GM23248 (cell line): ENCODE measurements at regions not wholly inside any gene's neighbourhood (a gene's known extent, or its start where the extent isn't known, plus 50 kb on each side); places are given as distances from the start of the nearest gene placed in this dataset.

Experiments
- DNase-seq: peaks from one replicate; pipeline ENCODE4 v3.0.0-alpha.2; 2015
- H2AFZ ChIP-seq: fragments of 200-600 bp; sonication (generic); 2 replicates; pipeline ENCODE4 v1.6.1; 2016; ENCODE audit warnings: antibody characterized with exemption
- H3F3A ChIP-seq: fragments of 200-600 bp; sonication (generic); 2 replicates; pipeline ENCODE4 v1.6.1; 2016; ENCODE audit warnings: mild to moderate bottlenecking, antibody characterized with exemption, mixed run types; ENCODE audit not compliant: insufficient read depth
- H3K27ac ChIP-seq: fragments of 200-600 bp; sonication (generic); 2 replicates; pipeline ENCODE4 v1.5.1; 2016; ENCODE audit warnings: mild to moderate bottlenecking
- H3K27me3 ChIP-seq: fragments of 200-600 bp; sonication (generic); replicated peaks from 2 replicates; pipeline ENCODE4 v1.6.1; 2016; ENCODE audit warnings: mild to moderate bottlenecking; ENCODE audit not compliant: insufficient read depth
- H3K36me3 ChIP-seq: fragments of 200-600 bp; sonication (generic); 2 replicates; pipeline ENCODE4 v1.6.1; 2016; ENCODE audit warnings: low read depth, mild to moderate bottlenecking
- H3K4me1 ChIP-seq: fragments of 200-600 bp; sonication (generic); 2 replicates; pipeline ENCODE4 v1.6.1; 2016; ENCODE audit warnings: mild to moderate bottlenecking; ENCODE audit not compliant: insufficient read depth
- H3K4me2 ChIP-seq: fragments of 200-600 bp; sonication (generic); one replicate; pipeline ENCODE4 v1.6.1; 2016; ENCODE audit warnings: mild to moderate bottlenecking; ENCODE audit not compliant: unreplicated experiment
- H3K4me3 ChIP-seq: fragments of 200-600 bp; sonication (generic); 2 replicates; pipeline ENCODE4 v1.5.1; 2016; ENCODE audit warnings: mild to moderate bottlenecking
- H3K79me2 ChIP-seq: fragments of 200-600 bp; sonication (generic); 2 replicates; pipeline ENCODE4 v1.6.1; 2016; ENCODE audit warnings: mild to moderate bottlenecking; ENCODE audit not compliant: insufficient read depth
- H3K9ac ChIP-seq: fragments of 200-600 bp; sonication (generic); 2 replicates; pipeline ENCODE4 v1.6.1; 2016; ENCODE audit warnings: mild to moderate bottlenecking
- H3K9me2 ChIP-seq: fragments of 200-600 bp; sonication (generic); 2 replicates; pipeline ENCODE4 v1.6.1; 2016; ENCODE audit warnings: mixed run types, mild to moderate bottlenecking, moderate library complexity; ENCODE audit not compliant: insufficient read depth
- H3K9me3 ChIP-seq: fragments of 200-600 bp; sonication (generic); one replicate; pipeline ENCODE4 v1.6.1; 2017; ENCODE audit warnings: low read depth
- H4K20me1 ChIP-seq: fragments of 200-600 bp; sonication (generic); 2 replicates; pipeline ENCODE4 v1.6.0; 2016; ENCODE audit not compliant: insufficient read depth
- EZH2 ChIP-seq: fragments of 200-600 bp; sonication (generic); IDR thresholded peaks from 2 replicates; pipeline ENCODE4 v1.6.1; 2018; ENCODE audit warnings: antibody characterized with exemption, mild to moderate bottlenecking; ENCODE audit not compliant: insufficient read depth, poor library complexity, severe bottlenecking
- EZH2phosphoT487 ChIP-seq: fragments of 200-600 bp; sonication (generic); IDR thresholded peaks from 2 replicates; pipeline ENCODE4 v1.6.1; 2018; ENCODE audit warnings: antibody characterized with exemption, moderate library complexity, mild to moderate bottlenecking, low read depth; ENCODE audit not compliant: insufficient read depth
- WGBS, 2 experiments: methylation state at CpG; one replicate each; pipeline ENCODE4 v1.1.6; 2015 to 2017; ENCODE audit warnings: low lambda C conversion rate in 2 of 2, low coverage in 1 of 2; ENCODE audit errors: missing lambda C conversion rate in 2 of 2; 5-methylcytosine and 5-hydroxymethylcytosine counted together
- in situ Hi-C: fragments of 300-500 bp; cut with MboI; formaldehyde crosslinking; loops from 2 replicates; pipeline ENCODE4 v1.15.0; 2020

GRCh38 chrY:19621756-19622155 lies 122.8 kb downstream of the KDM5D start:
- peak; percentile 2 for DNase-seq
- no peaks in the 10 kb centered on the region for H3K4me1 ChIP-seq
- H3K4me2 ChIP-seq: no peak overlapping the region
- H3K27ac ChIP-seq: no peak overlapping the region
- H3K9me3 ChIP-seq: no peaks in the 10 kb centered on the region
- H3K36me3 ChIP-seq: no peaks in the 10 kb centered on the region
- no peaks in the 10 kb centered on the region for H3F3A ChIP-seq
- in situ Hi-C loops: no loop called here
- no peaks in the 10 kb centered on the region for H4K20me1 ChIP-seq
- H3K9me2 ChIP-seq: no peaks in the 10 kb centered on the region
- no peak overlapping the region for H2AFZ ChIP-seq
- no peak overlapping the region for H3K9ac ChIP-seq
- no peaks in the 10 kb centered on the region for H3K79me2 ChIP-seq
- H3K27me3 ChIP-seq: no peaks in the 10 kb centered on the region
- TF ChIP-seq EZH2phosphoT487: no peak
- no peak for TF ChIP-seq EZH2
- H3K4me3 ChIP-seq: no peak overlapping the region

GRCh38 chrY:19601113-19601512 lies 143.4 kb downstream of the KDM5D start:
- Histone ChIP-seq H4K20me1 (no peaks in the 10 kb centered on the region), H3K79me2 (no peaks in the 10 kb centered on the region), H3F3A (no peaks in the 10 kb centered on the region), H3K4me1 (0 out of 2 replicates have a peak, but pooled peaks cover 5% of the 10 kb centered on the region), H3K4me3 (no peak overlapping the region), H3K36me3 (no peaks in the 10 kb centered on the region), H3K27me3 (no peaks in the 10 kb centered on the region), H3K9me3 (no peaks in the 10 kb centered on the region), H3K27ac (no peak overlapping the region), H2AFZ (no peak overlapping the region), H3K4me2 (no peak overlapping the region), H3K9ac (no peak overlapping the region), H3K9me2 (no peaks in the 10 kb centered on the region)
- TF ChIP-seq EZH2 (no peak), EZH2phosphoT487 (no peak)
- WGBS, 2 experiments: 98 to 100% methylated on average over 2 to 3 of the region's 3 CpGs
- DNase-seq: no peak
- in situ Hi-C loops: no loop called here

GRCh38 chrY:19600711-19601110 lies 143.8 kb downstream of the KDM5D start:
- H3K79me2 ChIP-seq: no peaks in the 10 kb centered on the region
- H3K27ac ChIP-seq: no peak overlapping the region
- H3K36me3 ChIP-seq: no peaks in the 10 kb centered on the region
- H3K27me3 ChIP-seq: no peaks in the 10 kb centered on the region
- TF ChIP-seq EZH2phosphoT487: no peak
- no peak for TF ChIP-seq EZH2
- no peaks in the 10 kb centered on the region for H4K20me1 ChIP-seq
- no peaks in the 10 kb centered on the region for H3F3A ChIP-seq
- no peaks in the 10 kb centered on the region for H3K9me3 ChIP-seq
- H3K4me2 ChIP-seq: no peak overlapping the region
- DNase-seq: peak; percentile 46
- H2AFZ ChIP-seq: no peak overlapping the region
- H3K9me2 ChIP-seq: no peaks in the 10 kb centered on the region
- H3K9ac ChIP-seq: no peak overlapping the region
- WGBS, 2 experiments: 24 to 33% methylated on average over 3 of the region's 3 CpGs
- H3K4me1 ChIP-seq: 0 out of 2 replicates have a peak, but pooled peaks cover 5% of the 10 kb centered on the region
- no peak overlapping the region for H3K4me3 ChIP-seq
- in situ Hi-C loops: no loop called here

GRCh38 chrY:19590235-19590634 lies 154.3 kb downstream of the KDM5D start:
- H3K4me3 ChIP-seq: no peak overlapping the region
- H3K27me3 ChIP-seq: no peaks in the 10 kb centered on the region
- no peak overlapping the region for H3K4me2 ChIP-seq
- no peaks in the 10 kb centered on the region for H3K9me2 ChIP-seq
- in situ Hi-C loops: no loop called here
- no peak overlapping the region for H3K27ac ChIP-seq
- DNase-seq: no peak
- no peaks in the 10 kb centered on the region for H4K20me1 ChIP-seq
- no peaks in the 10 kb centered on the region for H3K4me1 ChIP-seq
- no peak overlapping the region for H2AFZ ChIP-seq
- no peaks in the 10 kb centered on the region for H3K79me2 ChIP-seq
- no peak overlapping the region for H3K9ac ChIP-seq
- no peaks in the 10 kb centered on the region for H3K36me3 ChIP-seq
- H3F3A ChIP-seq: no peaks in the 10 kb centered on the region
- TF ChIP-seq EZH2phosphoT487: no peak
- TF ChIP-seq EZH2: no peak
- H3K9me3 ChIP-seq: no peaks in the 10 kb centered on the region

- Histone ChIP-seq H3K9me2 (no peaks in the 10 kb centered on the region), H3K36me3 (no peaks in the 10 kb centered on the region), H3K27me3 (no peaks in the 10 kb centered on the region), H3K9ac (no peak overlapping the region), H3K27ac (no peak overlapping the region), H2AFZ (no peak overlapping the region), H3K4me1 (peaks cover 4% of the 10 kb centered on the region; the same call in 1 of the 2 replicates), H3K4me2 (no peak overlapping the region), H3K9me3 (no peaks in the 10 kb centered on the region), H3K4me3 (no peak overlapping the region), H3K79me2 (no peaks in the 10 kb centered on the region), H4K20me1 (no peaks in the 10 kb centered on the region), H3F3A (no peaks in the 10 kb centered on the region)
- DNase-seq: no peak
- in situ Hi-C loops: no loop called here
- TF ChIP-seq EZH2 (no peak), EZH2phosphoT487 (no peak)
- 95 to 100% methylated on average over 1 of the region's 1 CpG for WGBS, 2 experiments
Measured at GRCh38 chrY:19589664-19590063, 154.9 kb downstream of the KDM5D start.
